Parathyroid adenoma (tissue), 2 donors: ENCODE measurements at regions not wholly inside any gene's neighbourhood (a gene's known extent, or its start where the extent isn't known, plus 50 kb on each side); places are given as distances from the start of the nearest gene placed in this dataset.

ENCODE experiments used
- H2AFZ ChIP-seq: fragments of 300-600 bp; sonication (generic); one replicate; pipeline ENCODE4 v1.7.0; 2017; ENCODE audit warnings: antibody characterized with exemption, mild to moderate bottlenecking
- H3K27ac ChIP-seq: fragments of 300-600 bp; sonication (generic); one replicate; pipeline ENCODE4 v1.7.0; 2017
- H3K27me3 ChIP-seq: fragments of 300-600 bp; sonication (generic); one replicate; pipeline ENCODE4 v1.7.0; 2017; ENCODE audit warnings: low read length; ENCODE audit not compliant: control insufficient read depth, insufficient read depth
- H3K36me3 ChIP-seq: fragments of 300-600 bp; sonication (generic); one replicate; pipeline ENCODE4 v1.7.0; 2017; ENCODE audit warnings: low read length; ENCODE audit not compliant: control insufficient read depth, insufficient read depth
- H3K4me1 ChIP-seq: fragments of 300-600 bp; sonication (generic); one replicate; pipeline ENCODE4 v1.7.0; 2017; ENCODE audit warnings: control low read depth
- H3K4me2 ChIP-seq: fragments of 300-600 bp; sonication (generic); one replicate; pipeline ENCODE4 v1.7.0; 2017; ENCODE audit warnings: low read length
- H3K4me3 ChIP-seq: fragments of 300-600 bp; sonication (generic); one replicate; pipeline ENCODE4 v1.7.0; 2017; ENCODE audit warnings: low read depth, low read length
- H3K79me2 ChIP-seq: fragments of 300-600 bp; sonication (generic); one replicate; pipeline ENCODE4 v1.7.0; 2017; ENCODE audit warnings: control low read depth
- H3K9ac ChIP-seq: fragments of 300-600 bp; sonication (generic); one replicate; pipeline ENCODE4 v1.7.0; 2017; ENCODE audit warnings: mild to moderate bottlenecking
- H3K9me3 ChIP-seq: fragments of 300-600 bp; sonication (generic); one replicate; pipeline ENCODE4 v1.7.0; 2017; ENCODE audit warnings: low read length; ENCODE audit not compliant: control insufficient read depth
- TF ChIP-seq, protein P1 (sequence below): fragments of 300-600 bp; sonication (generic); IDR thresholded peaks from one replicate; pipeline ENCODE4 v1.7.0; 2017; ENCODE audit warnings: antibody characterized with exemption, mild to moderate bottlenecking
- donor health status: primary hyperparathyroidism.

DNA sequence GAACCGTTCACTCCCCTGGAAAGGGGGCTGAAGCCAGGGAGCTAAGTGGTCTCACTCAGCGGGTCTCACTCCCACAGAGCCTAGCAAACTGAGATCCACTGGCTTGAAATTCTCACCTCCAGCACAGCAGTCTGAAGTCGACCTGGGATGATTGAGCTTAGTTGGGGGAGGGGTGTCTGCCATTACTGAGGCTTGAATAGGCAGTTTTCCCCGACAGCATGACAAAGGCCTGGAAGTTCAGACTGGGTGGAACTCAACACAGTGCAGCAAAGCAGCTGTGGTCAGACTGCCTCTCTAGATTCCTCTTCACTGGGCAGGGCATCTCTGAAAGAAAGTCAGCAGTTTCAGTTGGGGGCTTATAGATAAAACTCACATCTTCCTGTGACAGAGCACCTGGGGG, 292.5 kb downstream of the NUP35 start:
- H3K9me3 ChIP-seq: no peaks in the 10 kb centered on the region
- no peak overlapping the region for H3K4me3 ChIP-seq
- H3K4me2 ChIP-seq: no peak overlapping the region
- TF ChIP-seq, protein P1, sequence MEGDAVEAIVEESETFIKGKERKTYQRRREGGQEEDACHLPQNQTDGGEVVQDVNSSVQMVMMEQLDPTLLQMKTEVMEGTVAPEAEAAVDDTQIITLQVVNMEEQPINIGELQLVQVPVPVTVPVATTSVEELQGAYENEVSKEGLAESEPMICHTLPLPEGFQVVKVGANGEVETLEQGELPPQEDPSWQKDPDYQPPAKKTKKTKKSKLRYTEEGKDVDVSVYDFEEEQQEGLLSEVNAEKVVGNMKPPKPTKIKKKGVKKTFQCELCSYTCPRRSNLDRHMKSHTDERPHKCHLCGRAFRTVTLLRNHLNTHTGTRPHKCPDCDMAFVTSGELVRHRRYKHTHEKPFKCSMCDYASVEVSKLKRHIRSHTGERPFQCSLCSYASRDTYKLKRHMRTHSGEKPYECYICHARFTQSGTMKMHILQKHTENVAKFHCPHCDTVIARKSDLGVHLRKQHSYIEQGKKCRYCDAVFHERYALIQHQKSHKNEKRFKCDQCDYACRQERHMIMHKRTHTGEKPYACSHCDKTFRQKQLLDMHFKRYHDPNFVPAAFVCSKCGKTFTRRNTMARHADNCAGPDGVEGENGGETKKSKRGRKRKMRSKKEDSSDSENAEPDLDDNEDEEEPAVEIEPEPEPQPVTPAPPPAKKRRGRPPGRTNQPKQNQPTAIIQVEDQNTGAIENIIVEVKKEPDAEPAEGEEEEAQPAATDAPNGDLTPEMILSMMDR: no peak
- H3K9ac ChIP-seq: no peak overlapping the region
- no peak overlapping the region for H3K27ac ChIP-seq
- H3K36me3 ChIP-seq: no peaks in the 10 kb centered on the region
- H3K79me2 ChIP-seq: no peaks in the 10 kb centered on the region
- H3K27me3 ChIP-seq: no peaks in the 10 kb centered on the region
- H2AFZ ChIP-seq: no peak overlapping the region
- no peaks in the 10 kb centered on the region for H3K4me1 ChIP-seq

DNA sequence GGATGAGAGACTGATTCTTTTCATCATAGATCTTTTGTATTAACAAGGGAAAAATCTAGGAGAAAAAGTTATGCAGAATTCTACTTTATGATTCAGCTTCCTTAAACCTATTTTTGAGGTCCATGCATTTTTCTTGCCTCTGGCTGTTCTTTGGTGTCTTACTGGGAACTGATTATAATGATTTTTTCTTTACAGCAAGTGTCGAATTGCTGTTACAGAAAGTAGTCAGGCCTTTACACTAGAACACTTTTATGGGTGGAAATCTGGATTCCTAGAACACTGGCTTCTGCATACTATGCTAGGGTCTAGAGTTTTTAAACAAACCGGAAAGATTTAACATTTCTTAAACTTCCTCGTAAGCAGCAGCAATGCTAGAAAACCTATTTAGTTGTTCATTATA, 302.6 kb downstream of the NUP35 start:
- Histone ChIP-seq H3K4me1 (no peaks in the 10 kb centered on the region), H2AFZ (no peak overlapping the region), H3K36me3 (no peaks in the 10 kb centered on the region), H3K4me3 (no peak overlapping the region), H3K27ac (no peak overlapping the region), H3K4me2 (no peak overlapping the region), H3K9me3 (no peaks in the 10 kb centered on the region), H3K79me2 (no peaks in the 10 kb centered on the region), H3K9ac (no peak overlapping the region), H3K27me3 (no peaks in the 10 kb centered on the region)
- TF ChIP-seq, protein P1: no peak

DNA sequence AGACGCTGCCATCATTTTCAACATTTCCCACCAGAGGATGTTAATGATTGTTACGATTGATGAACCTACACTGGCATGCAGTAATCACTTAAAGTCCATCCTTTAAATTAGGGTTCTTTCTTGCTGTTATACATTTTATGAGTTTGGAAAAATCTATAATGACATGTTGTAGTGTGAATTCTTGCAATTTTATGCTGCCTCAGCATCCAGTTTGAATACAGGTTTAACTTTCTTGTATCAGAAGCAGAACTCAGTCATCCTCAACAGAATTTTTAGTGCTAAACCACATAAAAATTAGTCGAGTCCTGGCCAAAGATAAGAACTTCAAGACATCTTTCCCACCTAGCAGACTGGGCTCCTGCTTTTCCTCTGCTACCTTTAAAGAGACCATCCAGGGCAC, 303.3 kb downstream of the NUP35 start:
- H3K4me2 ChIP-seq: no peak overlapping the region

DNA sequence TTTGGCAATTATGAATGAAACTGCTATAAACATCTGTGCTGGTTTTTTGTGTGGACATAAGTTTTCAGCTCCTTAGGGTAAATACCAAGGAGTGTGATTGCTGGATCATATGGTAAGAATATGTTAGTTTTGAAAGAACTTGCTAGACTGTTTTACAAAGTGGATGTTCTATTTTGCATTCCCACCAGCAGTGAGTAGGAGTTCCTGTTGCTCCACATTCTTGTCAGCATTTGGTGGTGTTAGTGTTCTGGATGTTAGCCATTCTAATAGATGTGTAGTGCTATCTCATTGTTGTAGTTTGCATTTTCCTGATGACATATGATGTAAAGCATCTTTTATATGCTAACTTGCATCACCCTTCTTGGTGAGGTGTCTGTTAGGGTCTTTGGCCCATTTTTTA, 304.6 kb downstream of the NUP35 start:
- H3K27me3 ChIP-seq: no peaks in the 10 kb centered on the region
- no peaks in the 10 kb centered on the region for H3K79me2 ChIP-seq
- no peaks in the 10 kb centered on the region for H3K36me3 ChIP-seq
- TF ChIP-seq, protein P1: no peak
- no peak overlapping the region for H2AFZ ChIP-seq
- no peak overlapping the region for H3K4me2 ChIP-seq
- H3K9me3 ChIP-seq: no peaks in the 10 kb centered on the region
- H3K9ac ChIP-seq: no peak overlapping the region
- no peaks in the 10 kb centered on the region for H3K4me1 ChIP-seq
- no peak overlapping the region for H3K4me3 ChIP-seq
- H3K27ac ChIP-seq: no peak overlapping the region

More for the DNA sequence above, 303.3 kb downstream of the NUP35 start:
- Histone ChIP-seq H3K36me3 (no peaks in the 10 kb centered on the region), H3K79me2 (no peaks in the 10 kb centered on the region), H3K4me3 (no peak overlapping the region), H3K4me1 (no peaks in the 10 kb centered on the region), H3K9ac (no peak overlapping the region), H3K27me3 (no peaks in the 10 kb centered on the region), H3K27ac (no peak overlapping the region), H3K9me3 (no peaks in the 10 kb centered on the region), H2AFZ (no peak overlapping the region)
- TF ChIP-seq, protein P1: no peak

DNA sequence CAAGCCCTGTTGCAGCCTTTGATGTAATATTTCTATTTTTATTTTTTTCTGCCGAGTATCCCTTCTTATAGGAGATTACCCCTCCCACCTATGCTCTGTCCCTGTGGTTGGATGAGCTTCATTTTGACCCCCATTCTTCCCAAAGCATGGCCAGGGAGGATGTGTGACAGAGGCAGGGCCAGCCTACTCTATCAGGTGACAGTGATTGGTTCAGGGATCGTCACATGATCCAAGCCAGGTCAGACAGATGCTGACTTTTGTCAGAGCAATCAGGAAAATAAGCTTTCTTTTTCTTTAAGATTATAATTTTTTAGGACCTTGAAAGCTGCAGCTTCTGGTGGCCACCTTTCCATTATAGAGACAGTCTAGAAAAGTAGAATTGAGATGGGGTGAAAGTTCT, 314.3 kb downstream of the NUP35 start:
- TF ChIP-seq, protein P1: no peak
- no peaks in the 10 kb centered on the region for H3K36me3 ChIP-seq
- no peaks in the 10 kb centered on the region for H3K79me2 ChIP-seq
- no peak overlapping the region for H3K9ac ChIP-seq
- H3K4me3 ChIP-seq: no peak overlapping the region
- H3K27me3 ChIP-seq: no peaks in the 10 kb centered on the region
- H2AFZ ChIP-seq: no peak overlapping the region
- no peak overlapping the region for H3K27ac ChIP-seq
- H3K4me2 ChIP-seq: no peak overlapping the region
- H3K4me1 ChIP-seq: no peaks in the 10 kb centered on the region
- H3K9me3 ChIP-seq: no peaks in the 10 kb centered on the region
